Middle frontal gyrus (tissue), 1 donor: ENCODE measurements at regions not wholly inside any gene's neighbourhood (a gene's known extent, or its start where the extent isn't known, plus 50 kb on each side); places are given as distances from the start of the nearest gene placed in this dataset.
"Not testable (repeated sequence)": the region's sequence is repeated elsewhere in the genome, so short reads cannot be mapped to it uniquely, and the experiment has no call there.

Source experiments
- DNase-seq: peaks from one replicate; pipeline ENCODE4 v3.0.0-alpha.2; 2015; ENCODE audit warnings: low spot score; ENCODE audit errors: extremely low spot score

DNA sequence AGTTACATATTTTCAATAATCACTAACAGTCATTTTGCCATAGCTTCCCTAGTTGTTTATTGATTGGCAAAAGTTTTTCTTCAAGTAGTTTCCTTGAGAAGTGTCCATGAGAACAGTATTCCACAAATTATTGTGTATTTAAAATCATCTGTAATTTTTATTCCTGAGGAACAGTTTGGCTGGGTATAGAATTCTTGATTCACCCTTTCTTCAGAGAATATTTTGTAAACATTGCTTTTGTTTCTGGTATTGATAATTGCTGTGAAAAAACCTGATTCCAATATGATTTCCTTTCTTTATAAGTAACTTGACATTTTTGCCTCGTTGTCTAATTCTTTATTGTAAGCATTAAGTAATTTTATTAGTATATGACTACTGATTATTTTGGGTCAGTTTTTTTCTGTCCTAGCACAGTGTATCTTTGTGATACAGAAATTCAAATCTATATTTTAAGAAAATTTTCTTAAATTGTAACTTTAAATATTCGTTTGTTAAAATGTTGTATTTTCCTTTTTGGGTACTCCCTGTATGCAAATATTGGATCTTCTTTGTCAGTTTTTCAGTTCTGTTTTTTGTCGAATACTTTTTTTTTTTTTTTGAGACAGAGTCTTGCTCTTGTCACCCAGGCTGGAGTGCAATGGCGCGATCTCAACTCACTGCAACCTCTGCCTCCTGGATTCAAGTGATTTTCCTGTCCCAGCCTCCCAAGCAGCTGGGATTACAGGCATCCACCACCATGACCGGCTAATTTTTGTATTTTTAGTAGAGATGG lies 162.0 kb upstream of the ATP2B1 start:
- DNase-seq: no peak

DNA sequence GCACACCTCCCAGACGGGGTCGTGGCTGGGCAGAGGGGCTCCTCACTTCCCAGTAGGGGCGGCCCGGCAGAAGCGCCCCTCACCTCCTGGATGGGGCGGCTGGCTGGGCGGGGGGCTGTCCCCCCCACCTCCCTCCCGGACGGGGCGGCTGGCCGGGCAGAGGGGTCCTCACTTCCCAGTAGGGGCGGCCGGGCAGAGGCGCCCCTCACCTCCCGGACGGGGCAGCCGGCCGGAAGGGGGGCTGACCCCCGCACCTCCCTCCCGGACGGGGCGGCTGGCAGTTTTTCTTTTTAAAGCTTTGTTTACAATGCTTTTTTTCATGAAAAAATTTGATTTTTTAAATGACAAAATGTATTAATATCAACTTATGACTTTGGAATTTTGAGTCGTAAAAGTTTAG lies 159.0 kb upstream of the ATP2B1 start:
- not testable (repeated sequence) for DNase-seq

DNA sequence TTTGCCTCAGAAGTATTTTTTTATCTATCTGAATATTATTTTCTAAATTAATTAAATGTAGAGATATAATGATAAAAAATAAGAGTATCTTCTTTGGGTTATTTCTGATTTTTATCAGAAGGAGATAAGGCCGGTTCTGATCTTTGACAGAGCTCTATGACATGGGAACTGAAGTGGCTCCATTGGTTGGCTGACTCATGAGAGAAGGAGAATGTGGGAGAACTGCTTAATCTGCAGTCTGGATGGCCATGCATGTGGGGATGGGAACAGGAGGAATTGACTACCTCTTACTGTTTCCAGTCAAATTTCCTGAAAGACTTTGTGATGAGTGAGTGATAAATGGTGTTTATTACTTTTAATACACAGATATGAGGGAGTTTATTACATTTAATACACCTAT lies 155.8 kb upstream of the ATP2B1 start:
- DNase-seq: no peak

DNA sequence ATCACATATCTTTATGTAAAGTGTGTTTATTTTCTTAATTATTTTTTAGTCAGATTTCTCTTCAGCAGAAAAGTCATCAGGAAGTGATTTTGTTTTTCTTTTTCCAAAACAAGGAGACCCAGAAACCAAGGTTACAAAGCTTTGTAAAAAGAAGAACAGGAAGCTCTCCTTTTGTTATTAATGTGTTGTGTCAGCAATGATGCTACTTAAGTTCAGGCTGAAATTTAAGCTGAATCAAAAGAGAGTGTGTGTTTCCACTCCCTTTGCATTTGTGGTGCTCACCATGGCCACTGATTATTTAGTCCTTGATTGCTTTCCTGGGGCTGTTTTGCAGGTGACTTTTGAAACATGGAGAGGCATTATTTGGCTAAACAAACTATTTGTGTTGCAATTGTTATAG lies 155.3 kb upstream of the ATP2B1 start:
- no peak for DNase-seq

DNA sequence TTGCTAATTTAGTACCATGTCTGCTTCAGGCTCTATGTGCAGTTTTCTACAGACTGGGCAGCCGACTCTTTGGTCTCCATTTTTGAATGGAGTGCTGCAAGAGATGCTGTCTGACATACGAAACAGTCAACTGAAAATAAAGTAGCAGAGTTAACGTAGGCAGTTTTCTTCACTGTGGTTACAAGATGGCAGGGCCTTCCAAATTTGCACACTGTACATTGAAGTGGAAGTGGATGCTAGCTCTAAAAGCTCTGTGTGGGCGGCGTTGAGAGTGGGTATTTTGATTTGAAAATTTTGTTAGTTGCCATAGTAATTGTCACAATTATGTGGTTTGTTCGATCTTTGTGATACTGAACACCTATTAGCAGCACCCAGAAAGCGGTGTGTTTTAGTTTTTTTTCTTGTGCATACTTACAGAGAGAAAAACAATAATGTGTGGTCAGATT lies 154.9 kb upstream of the ATP2B1 start:
- peak; percentile 27 for DNase-seq

DNA sequence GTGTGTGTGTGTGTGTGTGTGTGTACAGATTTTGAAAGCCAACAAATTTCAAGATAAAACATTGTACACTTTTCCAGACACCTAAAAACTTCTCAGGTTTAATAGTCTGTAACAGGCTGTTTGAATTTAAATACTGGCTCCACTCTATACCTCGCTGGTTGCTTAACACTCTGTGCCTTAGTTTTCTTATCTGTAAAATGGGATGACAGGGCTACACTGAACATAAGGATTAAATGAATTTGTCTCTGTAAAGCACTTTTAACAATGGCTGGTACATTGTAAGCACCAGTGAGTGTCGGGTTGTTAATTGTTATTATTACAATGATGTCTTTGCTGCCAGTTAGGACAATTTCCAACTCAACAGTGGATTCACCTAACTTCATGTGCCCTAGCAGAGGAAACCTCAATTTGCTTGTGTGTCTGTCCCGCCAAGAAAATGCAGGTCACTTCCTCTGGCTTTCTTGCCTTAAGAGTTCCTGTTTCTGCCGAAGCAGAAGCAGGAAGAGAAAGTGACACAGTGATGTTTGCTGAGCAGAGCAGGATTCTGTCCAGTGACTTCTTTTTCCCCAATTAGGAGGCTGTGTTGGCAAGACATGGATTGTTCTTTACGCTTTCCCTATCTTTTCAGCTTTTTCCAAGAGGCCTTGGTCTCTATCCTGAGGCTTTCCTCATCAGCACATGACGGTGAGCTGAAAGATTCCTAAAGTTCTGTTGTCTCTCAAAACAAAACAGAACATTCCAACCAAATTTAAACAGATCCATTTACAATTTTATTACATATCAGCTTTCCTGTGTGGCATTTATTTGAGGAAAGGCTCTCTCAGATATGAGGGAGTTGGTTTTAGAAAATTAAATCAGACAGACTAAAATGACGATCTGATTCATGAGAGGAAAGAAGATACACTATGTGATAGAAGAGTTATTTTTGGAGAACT lies 154.1 kb upstream of the ATP2B1 start:
- DNase-seq: no peak

DNA sequence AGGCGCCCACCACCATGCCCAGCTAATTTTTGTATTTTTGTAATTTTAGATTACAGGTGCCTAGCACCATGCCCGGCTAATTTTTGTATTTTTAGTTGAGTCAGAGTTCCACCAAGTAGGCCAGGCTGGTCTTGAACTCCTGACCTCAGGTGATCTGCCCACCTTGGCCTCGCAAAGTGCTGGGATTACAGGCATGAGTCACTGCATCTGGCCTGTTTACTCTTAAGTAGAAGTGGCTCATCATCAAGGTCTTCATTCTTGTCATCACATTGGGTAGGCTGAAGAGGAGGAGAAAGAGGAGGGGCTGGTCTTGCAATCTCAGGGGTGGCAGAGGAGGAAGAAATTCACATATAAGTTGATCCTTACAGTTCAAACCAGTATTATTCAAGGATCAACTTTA lies 152.4 kb upstream of the ATP2B1 start:
- no peak for DNase-seq

DNA sequence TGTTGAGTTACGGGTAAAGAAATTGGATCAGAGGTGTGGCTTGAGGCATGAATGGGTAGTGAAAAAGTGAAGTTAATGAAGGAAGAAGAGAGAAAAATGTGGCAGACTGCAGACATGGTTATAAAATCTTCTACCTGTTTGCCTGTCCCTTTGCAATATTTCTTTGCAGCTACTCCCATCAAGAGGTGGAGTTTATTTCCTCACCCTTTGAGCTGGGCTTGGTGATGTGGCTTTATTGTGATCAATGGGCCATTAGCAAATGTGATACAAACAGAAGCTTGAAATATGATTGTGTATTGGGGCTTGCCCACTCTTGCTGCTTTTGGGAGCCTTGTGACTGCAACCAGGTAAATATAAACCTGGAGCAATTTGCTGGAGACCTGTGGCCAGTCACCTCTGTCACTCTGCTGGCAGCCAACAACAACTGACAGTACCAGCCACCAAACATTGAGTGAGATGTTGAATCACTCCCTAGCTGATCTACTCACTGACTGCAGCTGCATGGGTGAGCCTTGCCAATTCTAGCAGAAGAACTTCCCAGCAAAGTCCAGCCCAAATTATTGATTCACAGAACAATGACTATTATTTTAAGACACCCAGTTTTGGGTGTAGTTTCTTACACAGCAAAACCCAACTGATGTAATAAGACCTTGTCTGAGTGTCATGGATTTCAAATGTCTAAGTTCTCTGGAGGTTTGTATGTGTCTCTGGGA lies 151.0 kb upstream of the ATP2B1 start:
- no peak for DNase-seq

DNA sequence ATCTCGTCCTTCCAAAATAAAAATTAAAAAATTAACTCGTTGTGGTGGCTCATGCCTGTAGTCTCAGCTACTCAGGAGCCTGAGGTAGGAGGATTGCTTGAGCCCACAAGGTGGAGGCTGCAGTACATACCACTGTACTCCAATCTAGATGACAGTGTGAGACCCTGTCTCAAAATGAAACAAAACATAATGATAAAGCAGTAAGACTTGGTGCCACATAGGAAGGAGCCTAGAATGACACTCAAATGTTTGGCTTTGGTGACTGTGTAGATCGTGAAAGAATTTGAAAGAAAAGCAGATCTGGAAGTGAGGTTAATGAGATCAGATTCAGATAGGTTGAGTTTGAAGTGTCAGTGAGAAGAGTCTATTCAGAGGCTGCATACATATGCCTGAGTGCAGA lies 150.1 kb upstream of the ATP2B1 start:
- DNase-seq: no peak

DNA sequence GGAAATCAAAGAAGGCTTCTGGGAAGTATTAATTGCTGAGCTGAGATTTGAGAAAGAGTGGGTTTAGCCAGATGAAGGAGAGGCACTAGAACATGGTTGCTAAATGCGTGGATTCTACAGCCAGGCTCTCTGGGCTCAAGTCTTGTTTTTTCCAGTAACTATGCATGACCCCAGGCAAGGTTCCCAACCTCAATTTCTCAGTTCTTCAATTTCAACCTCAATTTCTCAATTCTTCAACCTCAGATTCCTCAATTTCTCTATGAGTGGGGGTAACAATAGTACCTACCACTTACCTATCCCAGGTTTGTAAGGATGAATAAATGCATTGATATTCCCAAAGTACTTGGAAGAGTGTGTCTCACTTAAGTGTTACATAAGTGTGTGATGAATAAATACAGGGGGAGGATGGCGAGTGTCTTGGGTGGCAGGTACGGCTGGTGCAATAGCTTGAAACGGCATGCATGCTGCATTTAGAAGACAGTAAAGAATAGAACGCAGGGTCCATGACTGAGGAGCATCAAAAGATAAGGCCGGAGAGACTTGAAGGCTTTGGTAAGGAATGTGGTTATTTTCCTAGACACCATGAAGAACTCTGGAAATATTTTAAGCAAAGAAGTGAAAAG lies 149.1 kb upstream of the ATP2B1 start:
- no peak for DNase-seq

DNA sequence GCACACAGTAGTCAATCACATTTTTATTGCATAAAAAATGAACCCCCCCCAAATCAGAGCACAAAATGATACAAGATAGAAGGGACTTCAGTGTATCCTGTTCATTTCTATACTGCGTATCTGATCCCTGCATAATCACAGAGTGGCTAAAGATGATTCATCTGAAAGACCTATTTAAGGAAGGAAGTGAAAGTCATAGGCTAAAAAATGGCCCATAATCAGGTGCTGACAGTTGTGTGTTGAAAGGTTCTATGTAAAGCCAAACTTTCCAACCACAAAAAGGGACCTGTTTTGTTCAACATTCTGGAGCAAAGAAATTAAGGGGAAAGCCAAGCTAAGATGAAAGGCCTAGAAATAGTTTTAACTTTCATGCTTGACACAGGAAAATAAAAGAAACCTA lies 147.8 kb upstream of the ATP2B1 start:
- no peak for DNase-seq

DNA sequence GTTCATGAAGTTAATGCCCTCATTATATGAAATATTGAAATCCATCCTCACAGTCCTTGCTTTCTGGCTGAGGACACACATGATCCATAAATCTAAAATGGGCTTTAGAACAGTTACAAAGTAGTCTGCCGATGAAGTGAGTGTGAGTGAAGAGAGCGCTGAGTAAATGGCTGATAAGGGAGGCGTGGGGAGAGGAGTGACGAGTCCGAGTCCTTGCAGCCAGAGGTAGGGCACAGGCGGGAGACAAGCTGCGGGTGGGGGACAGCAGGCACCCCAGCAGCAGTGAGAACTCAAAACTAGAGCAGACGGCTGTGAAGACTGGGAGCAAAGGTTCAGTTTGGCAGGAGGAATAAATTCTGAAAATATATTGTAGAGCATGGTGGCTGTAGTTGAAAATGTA lies 140.1 kb upstream of the ATP2B1 start:
- DNase-seq: no peak

DNA sequence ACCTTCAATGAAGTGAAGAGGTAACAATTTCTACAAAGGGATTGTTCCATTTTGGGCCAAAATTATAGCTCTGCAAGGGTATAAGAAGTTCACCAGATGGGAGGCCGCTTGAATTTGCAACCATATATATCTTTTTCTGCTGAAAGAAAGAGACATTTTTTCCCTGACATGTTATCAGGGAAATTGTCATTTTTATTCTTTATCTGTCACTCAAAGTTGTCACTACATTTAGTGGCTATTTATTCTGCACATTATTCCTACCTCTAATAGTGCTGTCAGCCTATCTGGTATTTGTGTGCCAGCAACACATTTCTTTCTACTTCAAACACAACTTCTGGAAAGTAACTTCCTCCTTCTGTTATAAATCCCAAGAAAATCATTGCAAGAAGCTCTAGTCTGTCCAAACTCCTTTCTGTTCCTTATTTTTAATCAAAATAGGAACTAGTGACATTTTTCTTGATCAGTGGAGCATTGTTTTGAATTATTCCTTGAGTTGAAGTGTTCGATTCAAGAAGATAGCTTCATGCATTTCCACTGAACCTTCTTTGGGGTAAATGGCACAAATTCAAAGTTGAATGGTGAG lies 137.9 kb upstream of the ATP2B1 start:
- DNase-seq: no peak

DNA sequence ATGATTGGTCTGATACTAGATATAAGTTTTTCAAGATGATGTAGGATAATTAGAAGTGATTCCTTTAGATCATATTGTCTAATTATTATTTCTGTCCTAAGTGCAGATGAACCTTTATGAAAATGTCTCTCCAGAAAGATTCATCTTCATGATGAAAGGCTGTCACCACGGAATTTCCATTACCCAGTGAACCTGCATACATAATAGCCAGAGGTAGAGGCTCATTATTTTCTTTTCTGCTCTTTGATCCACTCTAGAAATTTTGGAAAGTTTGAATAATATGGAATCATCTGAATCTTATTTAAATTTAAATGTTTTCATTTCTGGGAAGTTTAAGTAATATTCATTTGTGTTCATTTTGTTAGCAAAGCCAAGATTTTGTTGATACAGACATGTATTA lies 137.1 kb upstream of the ATP2B1 start:
- DNase-seq: no peak

DNA sequence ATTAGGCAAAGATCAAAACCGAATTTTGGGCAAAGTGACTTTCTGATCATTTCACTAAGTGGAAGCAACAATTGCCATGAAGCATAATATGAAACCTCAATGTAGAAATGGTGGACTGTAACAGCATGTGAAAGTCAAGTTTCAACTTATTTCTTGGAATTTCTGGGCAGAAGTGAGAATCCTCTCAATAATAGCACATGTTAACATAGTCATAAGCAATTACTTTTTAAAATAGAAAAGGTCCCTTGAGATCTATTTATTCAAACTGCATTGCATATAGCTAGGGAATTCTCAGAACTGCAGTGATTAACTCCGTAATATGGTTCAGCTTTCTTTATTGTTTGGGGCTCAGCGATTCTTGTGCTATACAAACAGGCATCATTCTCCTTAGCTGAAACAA lies 136.7 kb upstream of the ATP2B1 start:
- DNase-seq: no peak

DNA sequence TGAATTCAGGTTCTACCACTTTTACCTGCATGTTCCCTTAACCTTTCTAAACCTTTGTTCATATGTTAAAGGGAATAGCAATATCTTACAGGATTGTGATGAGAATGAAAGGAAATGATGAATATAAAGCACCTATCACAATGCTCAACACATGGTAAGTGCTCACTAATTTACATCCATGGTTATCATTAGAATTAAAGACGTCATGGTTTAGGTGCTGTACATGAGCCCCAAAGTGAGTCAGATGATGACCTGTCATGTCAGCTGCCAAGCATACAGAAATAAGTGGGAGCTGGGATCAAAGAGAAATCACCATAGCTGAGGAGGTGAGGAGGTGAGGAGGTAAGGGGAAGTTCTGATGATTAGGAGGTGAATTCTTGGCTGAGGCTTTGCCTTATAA lies 135.9 kb upstream of the ATP2B1 start:
- DNase-seq: no peak

DNA sequence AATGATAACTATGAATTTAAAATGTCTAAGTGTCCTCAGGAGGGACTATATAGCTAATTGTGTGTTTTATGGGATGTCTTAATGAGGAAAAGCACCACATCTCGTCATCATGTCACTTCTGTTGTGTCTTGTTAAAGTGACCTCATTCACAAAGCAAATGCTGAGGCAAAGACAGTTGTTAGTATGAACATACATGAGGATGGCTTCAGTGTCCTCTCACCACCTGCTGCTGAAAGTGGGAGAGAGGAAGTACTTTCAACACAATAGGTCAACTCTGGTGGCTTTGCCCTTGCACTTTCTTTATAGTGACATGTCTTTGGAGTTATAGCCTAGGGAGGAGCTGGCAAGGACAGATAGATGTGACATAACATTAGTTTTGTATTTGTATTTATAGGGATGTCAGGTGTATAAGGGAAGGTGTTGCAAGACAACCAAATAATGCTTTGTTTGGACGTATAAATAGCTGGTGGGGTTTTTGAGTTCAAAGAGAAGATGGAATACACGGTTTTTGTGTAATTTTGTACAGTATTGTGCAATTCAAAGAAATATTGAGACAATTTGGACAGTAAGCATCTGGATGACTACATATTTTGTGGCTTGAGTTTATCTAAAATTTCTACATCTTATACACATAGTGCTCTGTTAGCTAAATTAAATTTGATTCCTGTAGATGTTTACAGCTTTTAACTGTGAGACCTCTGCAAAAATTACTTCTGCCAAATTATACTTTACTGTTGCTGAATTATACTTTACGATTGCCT lies 131.7 kb upstream of the ATP2B1 start:
- no peak for DNase-seq

DNA sequence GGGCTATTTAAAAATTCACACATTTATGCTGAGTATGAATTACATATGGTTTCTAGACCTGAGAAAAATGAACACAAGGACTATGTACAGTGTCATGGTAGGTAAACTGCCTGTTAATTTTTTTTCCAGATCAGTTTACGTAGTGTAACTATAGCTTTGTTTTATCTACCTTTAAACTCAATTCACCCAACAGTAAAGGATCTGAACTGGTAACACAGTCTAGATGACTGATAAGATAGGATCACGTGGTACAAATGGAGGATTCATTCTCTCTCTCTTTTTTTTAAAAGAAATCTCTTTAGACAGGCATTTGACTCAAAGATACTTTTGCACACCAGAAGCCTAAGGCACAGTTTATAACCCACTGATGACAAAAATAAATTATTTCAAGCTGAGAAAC lies 130.8 kb upstream of the ATP2B1 start:
- no peak for DNase-seq

DNA sequence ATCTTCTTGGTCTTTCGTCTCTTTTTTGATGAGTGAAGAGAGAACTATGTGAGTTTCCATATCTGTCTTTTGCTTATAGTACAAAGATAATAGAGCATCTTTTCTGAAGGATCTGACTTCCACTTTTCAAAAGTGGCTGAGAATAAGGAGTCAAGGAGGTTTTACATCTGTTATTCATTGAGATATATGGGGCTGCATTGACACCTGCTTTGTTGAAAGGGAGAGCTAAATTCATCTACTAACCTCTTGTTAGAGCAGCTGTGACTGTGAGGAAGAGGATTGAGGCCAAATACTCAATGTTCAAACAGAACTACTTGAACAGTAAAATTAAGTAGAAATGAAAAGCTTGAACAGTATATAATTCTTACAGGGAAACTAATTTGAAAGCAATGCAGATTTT lies 130.2 kb upstream of the ATP2B1 start:
- no peak for DNase-seq

DNA sequence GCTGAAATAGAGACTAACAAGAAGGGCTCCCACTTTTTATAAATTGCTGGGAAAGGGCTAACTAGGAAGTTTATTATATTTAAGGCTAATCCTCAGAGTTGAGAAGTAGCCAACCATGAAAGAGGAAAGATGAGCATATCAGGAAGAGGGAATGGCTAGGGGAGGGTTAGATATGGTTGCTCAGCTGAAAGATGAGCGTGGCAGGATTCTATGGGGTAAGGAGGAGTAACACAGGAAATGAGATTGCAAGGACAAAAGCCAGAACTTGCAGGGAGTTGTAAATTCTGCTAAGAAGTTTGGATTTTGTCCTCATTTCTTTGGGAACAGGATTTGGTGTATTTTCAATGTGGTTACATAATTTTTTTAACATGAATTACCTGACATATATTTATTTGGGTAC lies 127.4 kb upstream of the ATP2B1 start:
- no peak for DNase-seq
